ENCODE measurements at regions not wholly inside any gene's neighbourhood (a gene's known extent, or its start where the extent isn't known, plus 50 kb on each side); places are given as distances from the start of the nearest gene placed in this dataset.

DNA sequence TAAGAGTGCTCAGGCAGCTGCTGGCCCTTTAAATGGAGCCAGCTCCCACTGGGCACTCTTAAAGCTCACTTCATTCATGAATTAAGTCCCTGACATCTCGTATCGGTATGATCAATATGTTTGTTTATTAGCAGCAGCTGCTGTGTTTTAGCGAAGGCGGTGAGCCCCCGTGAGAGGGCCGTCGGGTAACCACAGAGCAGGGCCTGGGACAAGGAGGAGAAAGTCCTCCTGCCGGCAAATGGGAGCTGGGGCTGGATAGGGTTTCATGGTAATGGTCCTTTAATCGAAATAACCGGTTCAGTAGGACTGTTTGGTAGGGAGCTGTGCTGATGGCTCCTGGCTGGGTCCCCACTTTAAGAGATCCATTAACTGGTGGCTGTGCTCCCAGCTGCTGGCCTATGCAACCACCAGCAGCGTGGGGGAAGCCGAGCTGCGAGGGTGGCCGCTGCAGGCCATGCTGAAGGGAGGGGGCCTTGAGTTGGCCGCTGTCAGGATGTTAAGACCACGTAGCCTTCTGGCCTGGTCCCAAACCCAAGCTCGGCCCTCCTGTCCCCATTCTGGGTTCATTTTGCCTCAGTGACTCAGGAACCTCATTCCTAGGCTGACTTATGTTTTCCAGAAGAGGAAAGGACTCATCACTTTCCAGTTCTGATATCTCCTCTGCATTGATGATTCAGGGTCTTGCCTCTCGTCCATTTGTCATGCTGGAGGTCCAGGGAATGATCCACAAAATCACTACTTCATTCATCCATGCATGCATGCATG is 67.6 kb upstream of the NTRK3 start:
- H3K27ac ChIP-seq (ENCODE audit: low read depth, low read length), result no peak overlapping the region
- no peaks in the 10 kb centered on the region for H3K27me3 ChIP-seq (ENCODE audit: control insufficient read depth, insufficient read depth, low read length)
- H3K4me3 ChIP-seq (ENCODE audit: low read depth, low read length), result no peak overlapping the region
- whole genome bisulfite sequencing (ENCODE audit: insufficient coverage), result 72% methylated on average over 17 of the region's 18 CpGs
- H3K4me1 ChIP-seq (ENCODE audit: control insufficient read depth, insufficient read depth, low read length), result no peaks in the 10 kb centered on the region
- H3K9me3 ChIP-seq (ENCODE audit: control insufficient read depth, insufficient read depth, low read length), result no peaks in the 10 kb centered on the region
- DNase-seq (ENCODE audit: low read depth in 4 of 6, low spot score in 6 of 6), result no peak
- no peaks in the 10 kb centered on the region for H3K36me3 ChIP-seq (ENCODE audit: control insufficient read depth, insufficient read depth, low read length)

GRCh38 chr15:88323468-88323867 is 66.9 kb upstream of the NTRK3 start:
- Histone ChIP-seq H3K27me3 (ENCODE audit: control insufficient read depth, insufficient read depth, low read length) (no peaks in the 10 kb centered on the region), H3K9me3 (ENCODE audit: control insufficient read depth, insufficient read depth, low read length) (no peaks in the 10 kb centered on the region), H3K36me3 (ENCODE audit: control insufficient read depth, insufficient read depth, low read length) (no peaks in the 10 kb centered on the region), H3K4me3 (ENCODE audit: low read depth, low read length) (no peak overlapping the region), H3K27ac (ENCODE audit: low read depth, low read length) (no peak overlapping the region), H3K4me1 (ENCODE audit: control insufficient read depth, insufficient read depth, low read length) (no peaks in the 10 kb centered on the region)
- DNase-seq (ENCODE audit: low read depth in 4 of 6, low spot score in 6 of 6), result no peak
- 77% methylated on average over 4 of the region's 8 CpGs for WGBS (ENCODE audit: insufficient coverage)

GRCh38 chr15:88322461-88322860 is 65.9 kb upstream of the NTRK3 start:
- Histone ChIP-seq H3K4me1 (ENCODE audit: control insufficient read depth, insufficient read depth, low read length) (no peaks in the 10 kb centered on the region), H3K27ac (ENCODE audit: low read depth, low read length) (no peak overlapping the region), H3K36me3 (ENCODE audit: control insufficient read depth, insufficient read depth, low read length) (no peaks in the 10 kb centered on the region), H3K9me3 (ENCODE audit: control insufficient read depth, insufficient read depth, low read length) (no peaks in the 10 kb centered on the region), H3K4me3 (ENCODE audit: low read depth, low read length) (no peak overlapping the region), H3K27me3 (ENCODE audit: control insufficient read depth, insufficient read depth, low read length) (no peaks in the 10 kb centered on the region)
- WGBS (ENCODE audit: insufficient coverage), result 77% methylated on average over 3 of the region's 3 CpGs
- no peak for DNase-seq (ENCODE audit: low read depth in 4 of 6, low spot score in 6 of 6)

DNA sequence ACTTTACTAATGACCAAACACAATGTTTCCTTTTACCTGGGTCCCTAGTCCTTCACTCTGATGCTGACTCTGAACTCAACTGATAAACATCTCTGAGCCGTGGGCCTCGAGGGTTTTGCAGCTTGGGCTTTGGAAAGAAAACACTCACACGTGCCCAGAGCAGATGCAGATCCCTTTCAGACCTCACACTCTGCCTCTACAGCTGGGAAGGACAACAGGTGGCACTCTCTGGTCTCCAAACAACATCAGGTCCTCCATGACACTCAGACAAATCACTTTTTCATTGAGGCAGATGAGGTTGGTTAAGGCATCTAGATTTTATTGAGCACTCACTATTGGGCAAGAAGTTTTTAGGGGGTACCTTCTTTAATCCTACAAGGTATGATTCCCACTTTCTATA is 64.7 kb upstream of the NTRK3 start:
- WGBS (ENCODE audit: insufficient coverage), result 45% methylated on average over 3 of the region's 3 CpGs
- no peak for DNase-seq (ENCODE audit: low read depth in 4 of 6, low spot score in 6 of 6)
- no peaks in the 10 kb centered on the region for H3K27me3 ChIP-seq (ENCODE audit: control insufficient read depth, insufficient read depth, low read length)
- no peak overlapping the region for H3K27ac ChIP-seq (ENCODE audit: low read depth, low read length)
- no peak overlapping the region for H3K4me3 ChIP-seq (ENCODE audit: low read depth, low read length)
- H3K9me3 ChIP-seq (ENCODE audit: control insufficient read depth, insufficient read depth, low read length), result no peaks in the 10 kb centered on the region
- H3K4me1 ChIP-seq (ENCODE audit: control insufficient read depth, insufficient read depth, low read length), result no peaks in the 10 kb centered on the region
- H3K36me3 ChIP-seq (ENCODE audit: control insufficient read depth, insufficient read depth, low read length), result no peaks in the 10 kb centered on the region

- Histone ChIP-seq H3K36me3 (ENCODE audit: control insufficient read depth, insufficient read depth, low read length) (no peaks in the 10 kb centered on the region), H3K9me3 (ENCODE audit: control insufficient read depth, insufficient read depth, low read length) (no peaks in the 10 kb centered on the region), H3K4me1 (ENCODE audit: control insufficient read depth, insufficient read depth, low read length) (no peaks in the 10 kb centered on the region), H3K4me3 (ENCODE audit: low read depth, low read length) (no peak overlapping the region), H3K27ac (ENCODE audit: low read depth, low read length) (no peak overlapping the region), H3K27me3 (ENCODE audit: control insufficient read depth, insufficient read depth, low read length) (no peaks in the 10 kb centered on the region)
- no peak for DNase-seq (ENCODE audit: low read depth in 4 of 6, low spot score in 6 of 6)
- WGBS (ENCODE audit: insufficient coverage), result 83% methylated on average over 1 of the region's 3 CpGs
Observed at GRCh38 chr15:88316586-88316985, 60.0 kb upstream of the NTRK3 start.

DNA sequence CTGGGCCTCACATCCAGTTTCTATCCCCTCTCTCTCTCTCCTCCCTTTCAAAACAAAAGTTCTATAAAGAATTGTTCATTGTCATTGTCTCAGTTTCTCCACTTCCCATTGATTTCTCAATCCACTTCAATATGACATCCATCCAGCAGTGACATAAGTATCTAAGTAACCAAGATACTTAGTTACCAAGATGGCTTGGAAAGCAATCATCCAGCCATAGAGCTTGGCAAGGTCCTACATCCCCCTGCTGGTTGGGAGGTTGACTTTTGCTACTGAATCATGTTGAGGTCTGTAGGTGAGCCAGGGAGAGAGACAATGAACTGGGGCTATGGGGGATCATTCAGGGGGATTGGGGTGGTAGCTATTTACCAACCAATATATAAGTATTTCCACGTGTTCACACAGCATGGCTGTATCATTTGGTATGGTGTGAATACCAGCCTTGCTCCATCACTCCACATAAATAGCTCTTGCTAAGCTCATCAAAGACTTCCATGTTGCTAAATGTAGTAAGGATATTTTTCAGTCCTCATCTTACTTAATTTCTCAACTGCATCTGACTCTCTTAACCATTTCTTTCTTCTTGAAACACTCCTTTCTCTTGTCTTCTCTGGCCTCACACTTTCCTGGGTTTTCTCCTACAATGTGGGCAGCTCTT is 58.8 kb upstream of the NTRK3 start:
- Histone ChIP-seq H3K36me3 (ENCODE audit: control insufficient read depth, insufficient read depth, low read length) (no peaks in the 10 kb centered on the region), H3K27me3 (ENCODE audit: control insufficient read depth, insufficient read depth, low read length) (no peaks in the 10 kb centered on the region), H3K4me3 (ENCODE audit: low read depth, low read length) (no peak overlapping the region), H3K9me3 (ENCODE audit: control insufficient read depth, insufficient read depth, low read length) (no peaks in the 10 kb centered on the region), H3K27ac (ENCODE audit: low read depth, low read length) (no peak overlapping the region), H3K4me1 (ENCODE audit: control insufficient read depth, insufficient read depth, low read length) (no peaks in the 10 kb centered on the region)
- no CpG with 5 or more reads among the region's 1 CpG for WGBS (ENCODE audit: insufficient coverage)
- no peak for DNase-seq (ENCODE audit: low read depth in 4 of 6, low spot score in 6 of 6)

DNA sequence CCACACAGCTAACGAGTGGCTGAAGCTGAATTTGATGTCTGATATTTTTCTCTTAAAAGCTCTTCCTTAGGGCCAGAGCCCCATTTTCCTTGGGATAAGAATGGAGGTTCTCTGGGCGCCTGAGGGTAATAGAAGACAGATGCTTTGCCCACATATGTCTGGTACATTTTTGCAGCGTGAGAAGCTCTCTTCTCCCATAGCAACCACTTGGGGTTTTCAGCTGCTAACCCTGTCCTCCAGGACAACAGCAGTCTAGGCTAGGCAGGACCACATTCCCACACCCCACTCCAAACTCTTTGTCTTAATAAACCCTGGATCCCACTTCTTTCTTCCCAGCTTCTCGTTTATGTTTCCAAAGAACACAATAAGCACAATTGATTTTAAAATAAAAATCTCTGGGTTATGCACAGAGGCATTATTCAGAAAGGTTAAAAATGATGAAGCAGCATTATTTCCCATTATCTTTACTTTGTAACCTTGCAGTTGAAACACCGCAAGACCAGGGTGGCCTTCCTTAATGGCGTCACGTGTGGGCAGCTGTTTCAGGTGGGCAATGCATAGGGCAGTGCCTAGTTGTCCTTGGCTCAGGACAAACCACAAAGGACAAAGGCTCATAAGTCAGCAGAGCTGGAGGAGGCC is 56.5 kb upstream of the NTRK3 start:
- no peak for DNase-seq (ENCODE audit: low read depth in 4 of 6, low spot score in 6 of 6)
- H3K4me3 ChIP-seq (ENCODE audit: low read depth, low read length), result no peak overlapping the region
- no peaks in the 10 kb centered on the region for H3K36me3 ChIP-seq (ENCODE audit: control insufficient read depth, insufficient read depth, low read length)
- no peaks in the 10 kb centered on the region for H3K4me1 ChIP-seq (ENCODE audit: control insufficient read depth, insufficient read depth, low read length)
- H3K27ac ChIP-seq (ENCODE audit: low read depth, low read length), result no peak overlapping the region
- no peaks in the 10 kb centered on the region for H3K9me3 ChIP-seq (ENCODE audit: control insufficient read depth, insufficient read depth, low read length)
- WGBS (ENCODE audit: insufficient coverage), result 82% methylated on average over 4 of the region's 7 CpGs
- no peaks in the 10 kb centered on the region for H3K27me3 ChIP-seq (ENCODE audit: control insufficient read depth, insufficient read depth, low read length)

DNA sequence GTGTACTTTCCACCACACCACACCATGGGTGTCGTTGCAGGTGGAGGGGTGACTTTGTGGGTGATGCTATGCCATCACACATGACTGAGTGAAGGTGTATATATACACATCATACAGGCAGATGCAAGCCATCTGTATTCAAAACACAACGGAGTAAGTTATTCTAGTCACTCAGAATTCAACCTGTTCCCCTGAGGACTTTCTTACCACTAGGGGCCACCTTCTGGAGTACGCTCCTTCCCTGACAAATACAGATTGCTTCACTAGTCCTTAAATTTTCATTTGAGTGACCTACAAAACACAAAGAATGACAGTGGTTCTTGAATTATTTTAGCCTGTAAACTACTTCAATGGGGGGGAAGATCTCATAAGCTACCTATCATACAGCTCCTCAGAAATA is 52.8 kb upstream of the NTRK3 start:
- Histone ChIP-seq H3K27me3 (ENCODE audit: control insufficient read depth, insufficient read depth, low read length) (no peaks in the 10 kb centered on the region), H3K9me3 (ENCODE audit: control insufficient read depth, insufficient read depth, low read length) (no peaks in the 10 kb centered on the region), H3K4me1 (ENCODE audit: control insufficient read depth, insufficient read depth, low read length) (no peaks in the 10 kb centered on the region), H3K27ac (ENCODE audit: low read depth, low read length) (no peak overlapping the region), H3K4me3 (ENCODE audit: low read depth, low read length) (no peak overlapping the region), H3K36me3 (ENCODE audit: control insufficient read depth, insufficient read depth, low read length) (no peaks in the 10 kb centered on the region)
- 44% methylated on average over 1 of the region's 3 CpGs for WGBS (ENCODE audit: insufficient coverage)
- no peak for DNase-seq (ENCODE audit: low read depth in 4 of 6, low spot score in 6 of 6)

DNA sequence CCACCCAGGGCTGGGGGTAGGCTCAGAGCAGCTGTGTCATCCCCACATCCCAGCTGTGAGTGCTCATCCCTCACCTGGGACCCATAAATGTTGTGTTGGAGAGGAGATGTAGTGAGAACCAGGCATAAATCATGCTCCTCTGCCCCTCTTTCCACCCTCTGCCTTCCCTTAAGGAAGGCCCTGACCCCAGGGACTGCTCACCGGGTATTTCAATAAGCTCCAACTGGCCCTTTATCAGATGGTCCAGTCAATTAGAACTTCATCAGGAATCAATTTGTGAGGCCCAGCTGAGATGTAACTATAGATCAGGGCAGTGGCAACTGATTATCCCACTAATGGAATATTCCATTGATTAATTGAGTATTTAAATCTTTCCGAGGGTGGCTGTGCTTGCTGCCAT is 50.8 kb upstream of the NTRK3 start:
- Histone ChIP-seq H3K27ac (ENCODE audit: low read depth, low read length) (no peak overlapping the region), H3K4me1 (ENCODE audit: control insufficient read depth, insufficient read depth, low read length) (no peaks in the 10 kb centered on the region), H3K36me3 (ENCODE audit: control insufficient read depth, insufficient read depth, low read length) (no peaks in the 10 kb centered on the region), H3K4me3 (ENCODE audit: low read depth, low read length) (no peak overlapping the region), H3K27me3 (ENCODE audit: control insufficient read depth, insufficient read depth, low read length) (no peaks in the 10 kb centered on the region), H3K9me3 (ENCODE audit: control insufficient read depth, insufficient read depth, low read length) (no peaks in the 10 kb centered on the region)
- 83% methylated on average over 1 of the region's 2 CpGs for WGBS (ENCODE audit: insufficient coverage)
- DNase-seq (ENCODE audit: low read depth in 4 of 6, low spot score in 6 of 6), result no peak
